ENCODE measurements at regions not wholly inside any gene's neighbourhood (a gene's known extent, or its start where the extent isn't known, plus 50 kb on each side); places are given as distances from the start of the nearest gene placed in this dataset.

GRCh38 chr3:4907050-4907449, 72.2 kb upstream of the BHLHE40 start:
- TF ChIP-seq CTCF (IDR thresholded peaks at IDR 0.05) (no peak), POLR2A (IDR thresholded peaks at IDR 0.05) (no peak)
